Activated CD4-positive, alpha-beta T cell treated with anti-CD3 and anti-CD28 coated beads, Interleukin-2, amount 50 U/mL, for 48 hours (primary cell): ENCODE measurements at regions not wholly inside any gene's neighbourhood (a gene's known extent, or its start where the extent isn't known, plus 50 kb on each side); places are given as distances from the start of the nearest gene placed in this dataset.

Experiments used
- DNase-seq, 2 experiments: peaks; one replicate each; pipeline ENCODE4 v3.0.0-alpha.2; 2020

GRCh38 chr1:38376577-38376976 lies 330.0 kb upstream of the POU3F1 start:
- no peak for DNase-seq

GRCh38 chr1:38375035-38375434 lies 328.4 kb upstream of the POU3F1 start:
- DNase-seq, result no peak

GRCh38 chr1:38371505-38371844 lies 324.9 kb upstream of the POU3F1 start:
- no peak for DNase-seq

- DNase-seq, result no peak
Measured at GRCh38 chr1:38370716-38371504, 324.3 kb upstream of the POU3F1 start.

- DNase-seq, result no peak
Measured at GRCh38 chr1:38365242-38365641, 318.6 kb upstream of the POU3F1 start.

GRCh38 chr1:38361566-38361965 lies 315.0 kb upstream of the POU3F1 start:
- DNase-seq, result no peak

- DNase-seq, result no peak
Measured at GRCh38 chr1:38360807-38361206, 314.2 kb upstream of the POU3F1 start.

- DNase-seq, result no peak
Measured at GRCh38 chr1:38353956-38354355, 307.4 kb upstream of the POU3F1 start.

GRCh38 chr1:38352869-38353268 lies 306.3 kb upstream of the POU3F1 start:
- DNase-seq, result no peak

GRCh38 chr1:38347446-38348175 lies 301.0 kb upstream of the POU3F1 start:
- DNase-seq, result no peak

- peak in 1 of 2 experiments; percentile 14 for DNase-seq
Measured at GRCh38 chr1:38344716-38345115, 298.1 kb upstream of the POU3F1 start.

GRCh38 chr1:38341694-38342093 lies 295.1 kb upstream of the POU3F1 start:
- DNase-seq, result no peak

- no peak for DNase-seq
Measured at GRCh38 chr1:38340409-38340808, 293.8 kb upstream of the POU3F1 start.

GRCh38 chr1:38337711-38338110 lies 291.1 kb upstream of the POU3F1 start:
- no peak for DNase-seq

GRCh38 chr1:38336961-38337360 lies 290.4 kb upstream of the POU3F1 start:
- DNase-seq, result no peak

GRCh38 chr1:38336301-38336923 lies 289.8 kb upstream of the POU3F1 start:
- DNase-seq, result no peak

GRCh38 chr1:38334930-38335592 lies 288.5 kb upstream of the POU3F1 start:
- peak in 1 of 2 experiments; percentile 24 for DNase-seq

GRCh38 chr1:38332649-38333310 lies 286.2 kb upstream of the POU3F1 start:
- no peak for DNase-seq

GRCh38 chr1:38331496-38332210 lies 285.1 kb upstream of the POU3F1 start:
- no peak for DNase-seq

- no peak for DNase-seq
Measured at GRCh38 chr1:38330799-38331198, 284.2 kb upstream of the POU3F1 start.

- DNase-seq, result no peak
Measured at GRCh38 chr1:38329644-38330043, 283.1 kb upstream of the POU3F1 start.
